ENCODE measurements at regions not wholly inside any gene's neighbourhood (a gene's known extent, or its start where the extent isn't known, plus 50 kb on each side); places are given as distances from the start of the nearest gene placed in this dataset.

GRCh38 chr6:106918115-106918514 lies 56.4 kb downstream of the CD24 start:
- Histone ChIP-seq H3K4me3 (ENCODE audit: low read depth in 1 of 3, low read length in 3 of 3) (no peak overlapping the region), H3K27me3 (ENCODE audit: control insufficient read depth in 4 of 4, insufficient read depth in 4 of 4, low read length in 3 of 4) (no peaks in the 10 kb centered on the region), H3K4me1 (ENCODE audit: control insufficient read depth in 4 of 4, insufficient read depth in 4 of 4, low read length in 3 of 4) (no peaks in the 10 kb centered on the region), H3K36me3 (ENCODE audit: control insufficient read depth in 4 of 4, insufficient read depth in 3 of 4, low read depth in 1 of 4, low read length in 3 of 4) (no peaks in the 10 kb centered on the region), H3K9me3 (ENCODE audit: control insufficient read depth in 4 of 4, low read length in 3 of 4) (no peaks in the 10 kb centered on the region), H3K9ac (ENCODE audit: low read depth in 1 of 2, low read length in 2 of 2) (no peak overlapping the region), H3K27ac (ENCODE audit: low read depth in 1 of 2, low read length in 2 of 2) (no peak overlapping the region)
- TF ChIP-seq CTCF (IDR thresholded peaks at IDR 0.05; ENCODE audit: low read depth, low read length, missing input control) (no peak), TAF1 (conservative IDR thresholded peaks at IDR 0.05) (no peak), FOXA2 (IDR thresholded peaks at IDR 0.05) (no peak), NR2F2 (IDR thresholded peaks at IDR 0.05) (no peak), YY1 (IDR thresholded peaks at IDR 0.05) (no peak), JUND (IDR thresholded peaks at IDR 0.05) (no peak), HNF4G (IDR thresholded peaks at IDR 0.05) (no peak), HNF4A (conservative IDR thresholded peaks at IDR 0.05) (no peak), SP1 (IDR thresholded peaks at IDR 0.05) (no peak), FOXA1 (IDR thresholded peaks at IDR 0.05) (no peak), RXRA (IDR thresholded peaks at IDR 0.05) (no peak), MAX (IDR thresholded peaks at IDR 0.05) (no peak), EGR1 (IDR thresholded peaks at IDR 0.05; ENCODE audit: low read depth in 2 of 2) (no peak), RAD21 (IDR thresholded peaks at IDR 0.05) (no peak), GABPA (IDR thresholded peaks at IDR 0.05 in 1 of 2, conservative IDR thresholded peaks at IDR 0.05 in 1 of 2) (no peak)
- TF ChIP-seq, protein P1, sequence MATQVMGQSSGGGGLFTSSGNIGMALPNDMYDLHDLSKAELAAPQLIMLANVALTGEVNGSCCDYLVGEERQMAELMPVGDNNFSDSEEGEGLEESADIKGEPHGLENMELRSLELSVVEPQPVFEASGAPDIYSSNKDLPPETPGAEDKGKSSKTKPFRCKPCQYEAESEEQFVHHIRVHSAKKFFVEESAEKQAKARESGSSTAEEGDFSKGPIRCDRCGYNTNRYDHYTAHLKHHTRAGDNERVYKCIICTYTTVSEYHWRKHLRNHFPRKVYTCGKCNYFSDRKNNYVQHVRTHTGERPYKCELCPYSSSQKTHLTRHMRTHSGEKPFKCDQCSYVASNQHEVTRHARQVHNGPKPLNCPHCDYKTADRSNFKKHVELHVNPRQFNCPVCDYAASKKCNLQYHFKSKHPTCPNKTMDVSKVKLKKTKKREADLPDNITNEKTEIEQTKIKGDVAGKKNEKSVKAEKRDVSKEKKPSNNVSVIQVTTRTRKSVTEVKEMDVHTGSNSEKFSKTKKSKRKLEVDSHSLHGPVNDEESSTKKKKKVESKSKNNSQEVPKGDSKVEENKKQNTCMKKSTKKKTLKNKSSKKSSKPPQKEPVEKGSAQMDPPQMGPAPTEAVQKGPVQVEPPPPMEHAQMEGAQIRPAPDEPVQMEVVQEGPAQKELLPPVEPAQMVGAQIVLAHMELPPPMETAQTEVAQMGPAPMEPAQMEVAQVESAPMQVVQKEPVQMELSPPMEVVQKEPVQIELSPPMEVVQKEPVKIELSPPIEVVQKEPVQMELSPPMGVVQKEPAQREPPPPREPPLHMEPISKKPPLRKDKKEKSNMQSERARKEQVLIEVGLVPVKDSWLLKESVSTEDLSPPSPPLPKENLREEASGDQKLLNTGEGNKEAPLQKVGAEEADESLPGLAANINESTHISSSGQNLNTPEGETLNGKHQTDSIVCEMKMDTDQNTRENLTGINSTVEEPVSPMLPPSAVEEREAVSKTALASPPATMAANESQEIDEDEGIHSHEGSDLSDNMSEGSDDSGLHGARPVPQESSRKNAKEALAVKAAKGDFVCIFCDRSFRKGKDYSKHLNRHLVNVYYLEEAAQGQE (IDR thresholded peaks at IDR 0.05), result no peak
- TF ChIP-seq, protein P2, sequence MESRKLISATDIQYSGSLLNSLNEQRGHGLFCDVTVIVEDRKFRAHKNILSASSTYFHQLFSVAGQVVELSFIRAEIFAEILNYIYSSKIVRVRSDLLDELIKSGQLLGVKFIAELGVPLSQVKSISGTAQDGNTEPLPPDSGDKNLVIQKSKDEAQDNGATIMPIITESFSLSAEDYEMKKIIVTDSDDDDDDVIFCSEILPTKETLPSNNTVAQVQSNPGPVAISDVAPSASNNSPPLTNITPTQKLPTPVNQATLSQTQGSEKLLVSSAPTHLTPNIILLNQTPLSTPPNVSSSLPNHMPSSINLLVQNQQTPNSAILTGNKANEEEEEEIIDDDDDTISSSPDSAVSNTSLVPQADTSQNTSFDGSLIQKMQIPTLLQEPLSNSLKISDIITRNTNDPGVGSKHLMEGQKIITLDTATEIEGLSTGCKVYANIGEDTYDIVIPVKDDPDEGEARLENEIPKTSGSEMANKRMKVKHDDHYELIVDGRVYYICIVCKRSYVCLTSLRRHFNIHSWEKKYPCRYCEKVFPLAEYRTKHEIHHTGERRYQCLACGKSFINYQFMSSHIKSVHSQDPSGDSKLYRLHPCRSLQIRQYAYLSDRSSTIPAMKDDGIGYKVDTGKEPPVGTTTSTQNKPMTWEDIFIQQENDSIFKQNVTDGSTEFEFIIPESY (IDR thresholded peaks at IDR 0.05), result no peak
- TF ChIP-seq, protein P3, sequence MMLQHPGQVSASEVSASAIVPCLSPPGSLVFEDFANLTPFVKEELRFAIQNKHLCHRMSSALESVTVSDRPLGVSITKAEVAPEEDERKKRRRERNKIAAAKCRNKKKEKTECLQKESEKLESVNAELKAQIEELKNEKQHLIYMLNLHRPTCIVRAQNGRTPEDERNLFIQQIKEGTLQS (IDR thresholded peaks at IDR 0.05), result no peak
- WGBS, result 70% methylated on average over 3 of the region's 3 CpGs
- no peak for DNase-seq (ENCODE audit: low spot score)
